GM23338 (cell line): ENCODE measurements at regions not wholly inside any gene's neighbourhood (a gene's known extent, or its start where the extent isn't known, plus 50 kb on each side); places are given as distances from the start of the nearest gene placed in this dataset.

Experiments
- ATAC-seq: fragments of 200-7000 bp; cut with Tn5 transposase; 3 replicates; pipeline ENCODE4 v1.9.1; 2020
- DNase-seq: peaks from one replicate; pipeline ENCODE4 v3.0.0-alpha.2; 2015; ENCODE audit warnings: low spot score
- H2AFZ ChIP-seq: fragments of 200-600 bp; sonication (generic); 2 replicates; pipeline ENCODE4 v1.8.0; 2016; ENCODE audit warnings: antibody characterized with exemption, mild to moderate bottlenecking, moderate library complexity
- H3F3A ChIP-seq: fragments of 200-600 bp; sonication (generic); replicated peaks from 2 replicates; pipeline ENCODE4 v1.8.0; 2017; ENCODE audit warnings: antibody characterized with exemption, mixed run types, low read depth
- H3K27ac ChIP-seq: fragments of 200-600 bp; sonication (generic); 2 replicates; pipeline ENCODE4 v1.6.1; 2016; ENCODE audit warnings: low read depth
- H3K27me3 ChIP-seq: fragments of 200-600 bp; sonication (generic); 2 replicates; pipeline ENCODE4 v1.8.0; 2016; ENCODE audit warnings: mild to moderate bottlenecking, mixed run types, moderate library complexity; ENCODE audit not compliant: insufficient read depth
- H3K36me3 ChIP-seq: fragments of 200-600 bp; sonication (generic); 2 replicates; pipeline ENCODE4 v1.8.0; 2016; ENCODE audit warnings: mild to moderate bottlenecking; ENCODE audit not compliant: insufficient read depth
- H3K4me1 ChIP-seq: fragments of 200-600 bp; sonication (generic); 2 replicates; pipeline ENCODE4 v1.8.0; 2016; ENCODE audit warnings: mild to moderate bottlenecking, moderate library complexity; ENCODE audit not compliant: insufficient read depth
- H3K4me2 ChIP-seq: fragments of 200-600 bp; sonication (generic); 2 replicates; pipeline ENCODE4 v1.7.1; 2017; ENCODE audit warnings: mixed run types
- H3K4me3 ChIP-seq: fragments of 200-600 bp; sonication (generic); 2 replicates; pipeline ENCODE4 v1.6.1; 2016; ENCODE audit warnings: mixed run types
- H3K79me2 ChIP-seq: fragments of 200-600 bp; sonication (generic); replicated peaks from 2 replicates; pipeline ENCODE4 v1.8.0; 2017; ENCODE audit warnings: mild to moderate bottlenecking; ENCODE audit not compliant: insufficient read depth
- H3K9me2 ChIP-seq: fragments of 200-600 bp; sonication (generic); 2 replicates; pipeline ENCODE4 v1.8.0; 2017; ENCODE audit not compliant: insufficient read depth
- H4K20me1 ChIP-seq: fragments of 200-600 bp; sonication (generic); replicated peaks from 2 replicates; pipeline ENCODE4 v1.8.0; 2017; ENCODE audit warnings: mild to moderate bottlenecking; ENCODE audit not compliant: insufficient read depth
- H3K27ac Mint-ChIP-seq: 2 replicates; pipeline ENCODE4 v1.8.0; 2020; ENCODE audit warnings: inconsistent platforms, mild to moderate bottlenecking, moderate library complexity, mixed read lengths
- H3K27me3 Mint-ChIP-seq: 3 replicates; pipeline ENCODE4 v1.8.0; 2022; ENCODE audit warnings: low read depth, mild to moderate bottlenecking, moderate library complexity, mixed read lengths, inconsistent platforms; ENCODE audit not compliant: insufficient read depth, poor library complexity
- H3K36me3 Mint-ChIP-seq: 3 replicates; pipeline ENCODE4 v1.8.0; 2021; ENCODE audit warnings: low read depth, mild to moderate bottlenecking, inconsistent platforms, moderate library complexity, mixed read lengths
- H3K4me1 Mint-ChIP-seq: 3 replicates; pipeline ENCODE4 v1.8.0; 2020; ENCODE audit warnings: mild to moderate bottlenecking, inconsistent platforms, mixed read lengths
- H3K4me3 Mint-ChIP-seq: 3 replicates; pipeline ENCODE4 v1.8.0; 2021; ENCODE audit warnings: moderate library complexity, mild to moderate bottlenecking, inconsistent platforms, mixed read lengths
- H3K9me3 Mint-ChIP-seq: 3 replicates; pipeline ENCODE4 v1.8.0; 2020; ENCODE audit warnings: moderate library complexity, mild to moderate bottlenecking, inconsistent platforms, mixed read lengths
- CTCF ChIP-seq, 2 experiments: fragments of 200-600 bp in 1 of 2; sonication (generic) in 1 of 2; conservative IDR thresholded peaks; 2 replicates each; pipeline versions ENCODE4 v1.5.1 to v1.6.1; 2016 to 2017; ENCODE audit warnings: antibody characterized with exemption in 2 of 2, low read depth in 2 of 2, mild to moderate bottlenecking in 2 of 2, moderate library complexity in 1 of 2
- ETS1 ChIP-seq: IDR thresholded peaks from 2 replicates; pipeline ENCODE4 v1.6.1; 2016; ENCODE audit warnings: antibody characterized with exemption
- EZH2 ChIP-seq: fragments of 200-600 bp; sonication (generic); IDR thresholded peaks from one replicate; pipeline ENCODE4 v1.8.0; 2017; ENCODE audit warnings: antibody characterized with exemption, mild to moderate bottlenecking, low read depth; ENCODE audit not compliant: unreplicated experiment
- EZH2phosphoT487 ChIP-seq: fragments of 200-600 bp; sonication (generic); IDR thresholded peaks from one replicate; pipeline ENCODE4 v1.8.1; 2018; ENCODE audit warnings: antibody characterized with exemption; ENCODE audit not compliant: unreplicated experiment
- POLR2AphosphoS5 ChIP-seq: IDR thresholded peaks from 2 replicates; pipeline ENCODE4 v1.6.1; 2016; ENCODE audit warnings: antibody characterized with exemption, low read depth
- REST ChIP-seq: IDR thresholded peaks from one replicate; pipeline ENCODE4 v1.6.1; 2018; ENCODE audit warnings: antibody characterized with exemption; ENCODE audit not compliant: unreplicated experiment
- ZNF114 ChIP-seq: fragments of 250-450 bp; sonication (Bioruptor Pico); IDR thresholded peaks from 2 replicates; pipeline ENCODE4 v1.5.0; 2020; ENCODE audit warnings: mild to moderate bottlenecking, moderate library complexity
- ZNF462 ChIP-seq: fragments of 250-450 bp; sonication (Bioruptor Pico); IDR thresholded peaks from 2 replicates; pipeline ENCODE4 v1.5.0; 2020; ENCODE audit warnings: mild to moderate bottlenecking, moderate library complexity

GRCh38 chr9:22693156-22693555 lies 246.5 kb downstream of the DMRTA1 start:
- Mint-ChIP-seq H3K4me3 (no peak overlapping the region), H3K27ac (no peak overlapping the region), H3K36me3 (no peaks in the 10 kb centered on the region), H3K9me3 (no peaks in the 10 kb centered on the region), H3K27me3 (peaks cover 1% of the 10 kb centered on the region), H3K4me1 (no peaks in the 10 kb centered on the region)
- H4K20me1 ChIP-seq, result no peaks in the 10 kb centered on the region
- H2AFZ ChIP-seq, result no peak overlapping the region
- H3K4me1 ChIP-seq, result no peaks in the 10 kb centered on the region
- ATAC-seq, result no peak
- no peaks in the 10 kb centered on the region; the same call in 1 of the 2 replicates for H3K9me2 ChIP-seq
- no peak overlapping the region for H3K4me2 ChIP-seq
- H3K27me3 ChIP-seq, result no peaks in the 10 kb centered on the region
- no peaks in the 10 kb centered on the region for H3K36me3 ChIP-seq
- H3K27ac ChIP-seq, result no peak overlapping the region
- TF ChIP-seq REST (no peak), EZH2phosphoT487 (no peak), ETS1 (no peak), ZNF114 (CRISPR knock-in tag) (no peak), EZH2 (no peak), POLR2AphosphoS5 (no peak), ZNF462 (no peak), CTCF (conservative IDR thresholded peaks at IDR 0.05; ENCODE audit: low read depth in 2 of 2) (no peak)
- H3F3A ChIP-seq, result no peaks in the 10 kb centered on the region
- no peak overlapping the region for H3K4me3 ChIP-seq
- no peaks in the 10 kb centered on the region for H3K79me2 ChIP-seq
- DNase-seq, result no peak
